ENCODE measurements at regions not wholly inside any gene's neighbourhood (a gene's known extent, or its start where the extent isn't known, plus 50 kb on each side); places are given as distances from the start of the nearest gene placed in this dataset.

GRCh38 chr7:35565927-35566326 lies 129.0 kb downstream of the HERPUD2 start:
- Histone ChIP-seq H3K27ac (replicated peaks; ENCODE audit: low read length) (no peak overlapping the region), H3K18ac (ENCODE audit: low read length) (no peak overlapping the region), H3K27me3 (ENCODE audit: control insufficient read depth in 3 of 3, insufficient read depth in 3 of 3, low read depth in 1 of 3, low read length in 3 of 3) (no peaks in the 10 kb centered on the region), H2BK15ac (ENCODE audit: low read length) (no peak overlapping the region), H2BK120ac (ENCODE audit: low read depth, low read length) (no peak overlapping the region), H2BK12ac (ENCODE audit: low read length) (no peak overlapping the region), H3K36me3 (replicated peaks in 1 of 2; ENCODE audit: control insufficient read depth in 2 of 2, insufficient read depth in 2 of 2, low read length in 2 of 2) (no peaks in the 10 kb centered on the region), H3K14ac (ENCODE audit: low read length) (no peak overlapping the region), H2BK5ac (ENCODE audit: low read length) (no peak overlapping the region), H2AK5ac (ENCODE audit: low read depth, low read length) (no peak overlapping the region), H3K4me1 (ENCODE audit: control insufficient read depth in 2 of 2, insufficient read depth in 1 of 2, low read depth in 1 of 2, low read length in 2 of 2) (no peaks in the 10 kb centered on the region), H4K8ac (ENCODE audit: low read depth, low read length) (no peak overlapping the region), H4K91ac (ENCODE audit: low read depth, low read length, poor library complexity) (no peak overlapping the region), H3K9me3 (replicated peaks in 1 of 2; ENCODE audit: control insufficient read depth in 2 of 2, insufficient read depth in 1 of 2, low read depth in 1 of 2, low read length in 2 of 2) (no peaks in the 10 kb centered on the region), H2AFZ (ENCODE audit: low read length) (no peak overlapping the region), H3K23ac (ENCODE audit: low read depth, low read length, poor library complexity) (no peak overlapping the region), H3K79me1 (ENCODE audit: low read depth, low read length) (no peaks in the 10 kb centered on the region), H3K4me3 (ENCODE audit: low read length in 2 of 2) (no peak overlapping the region), H3K9ac (ENCODE audit: low read depth, low read length, poor library complexity) (no peak overlapping the region), H3K4ac (ENCODE audit: low read length) (no peak overlapping the region), H3K4me2 (ENCODE audit: insufficient read depth, low read length, poor library complexity, severe bottlenecking) (no peak overlapping the region)
- no peak for DNase-seq (ENCODE audit: low spot score)
- WGBS, 2 donors (ENCODE audit: extremely low coverage in 2 of 2, insufficient read length in 2 of 2, insufficient replicate concordance in 1 of 2): no CpG with 5 or more reads among the region's 3 CpGs

- no CpG with 5 or more reads among the region's 4 CpGs for WGBS, 2 donors (ENCODE audit: extremely low coverage in 2 of 2, insufficient read length in 2 of 2, insufficient replicate concordance in 1 of 2)
Observed at GRCh38 chr7:35558841-35559240, 136.1 kb downstream of the HERPUD2 start.

GRCh38 chr7:35556515-35557471 lies 138.1 kb downstream of the HERPUD2 start:
- no peak overlapping the region for H2BK5ac ChIP-seq (ENCODE audit: low read length)
- no peak overlapping the region for H3K9ac ChIP-seq (ENCODE audit: low read depth, low read length, poor library complexity)
- H3K79me1 ChIP-seq (ENCODE audit: low read depth, low read length): no peaks in the 10 kb centered on the region
- H3K36me3 ChIP-seq (replicated peaks in 1 of 2; ENCODE audit: control insufficient read depth in 2 of 2, insufficient read depth in 2 of 2, low read length in 2 of 2): no peaks in the 10 kb centered on the region
- no peak overlapping the region for H3K27ac ChIP-seq (replicated peaks; ENCODE audit: low read length)
- H2BK120ac ChIP-seq (ENCODE audit: low read depth, low read length): no peak overlapping the region
- H3K14ac ChIP-seq (ENCODE audit: low read length): no peak overlapping the region
- H3K4ac ChIP-seq (ENCODE audit: low read length): no peak overlapping the region
- no peak overlapping the region for H4K8ac ChIP-seq (ENCODE audit: low read depth, low read length)
- H3K4me1 ChIP-seq (ENCODE audit: control insufficient read depth in 2 of 2, insufficient read depth in 1 of 2, low read depth in 1 of 2, low read length in 2 of 2): no peaks in the 10 kb centered on the region
- no peak overlapping the region for H3K4me2 ChIP-seq (ENCODE audit: insufficient read depth, low read length, poor library complexity, severe bottlenecking)
- no peak overlapping the region for H3K4me3 ChIP-seq (ENCODE audit: low read length in 2 of 2)
- H2BK12ac ChIP-seq (ENCODE audit: low read length): no peak overlapping the region
- no peak overlapping the region for H2AK5ac ChIP-seq (ENCODE audit: low read depth, low read length)
- DNase-seq (ENCODE audit: low spot score): no peak
- H2AFZ ChIP-seq (ENCODE audit: low read length): peak overlapping the region; percentile 86
- no CpG with 5 or more reads among the region's 8 CpGs for WGBS, 2 donors (ENCODE audit: extremely low coverage in 2 of 2, insufficient read length in 2 of 2, insufficient replicate concordance in 1 of 2)
- H2BK15ac ChIP-seq (ENCODE audit: low read length): no peak overlapping the region
- no peaks in the 10 kb centered on the region for H3K9me3 ChIP-seq (replicated peaks in 1 of 2; ENCODE audit: control insufficient read depth in 2 of 2, insufficient read depth in 1 of 2, low read depth in 1 of 2, low read length in 2 of 2)
- H3K18ac ChIP-seq (ENCODE audit: low read length): no peak overlapping the region
- H4K91ac ChIP-seq (ENCODE audit: low read depth, low read length, poor library complexity): no peak overlapping the region
- H3K23ac ChIP-seq (ENCODE audit: low read depth, low read length, poor library complexity): no peak overlapping the region
- peaks cover 0 to 5% (median 0%) of the 10 kb centered on the region in 3 experiments for H3K27me3 ChIP-seq (ENCODE audit: control insufficient read depth in 3 of 3, insufficient read depth in 3 of 3, low read depth in 1 of 3, low read length in 3 of 3)

More at GRCh38 chr7:35558841-35559240, 136.1 kb downstream of the HERPUD2 start:
- no peak overlapping the region for H2BK12ac ChIP-seq (ENCODE audit: low read length)
- H3K4me3 ChIP-seq (ENCODE audit: low read length in 2 of 2): no peak overlapping the region
- no peak overlapping the region for H2AFZ ChIP-seq (ENCODE audit: low read length)
- no peak overlapping the region for H3K27ac ChIP-seq (replicated peaks; ENCODE audit: low read length)
- H3K9ac ChIP-seq (ENCODE audit: low read depth, low read length, poor library complexity): no peak overlapping the region
- H3K4ac ChIP-seq (ENCODE audit: low read length): no peak overlapping the region
- H3K4me1 ChIP-seq (ENCODE audit: control insufficient read depth in 2 of 2, insufficient read depth in 1 of 2, low read depth in 1 of 2, low read length in 2 of 2): no peaks in the 10 kb centered on the region
- no peak overlapping the region for H2AK5ac ChIP-seq (ENCODE audit: low read depth, low read length)
- H3K79me1 ChIP-seq (ENCODE audit: low read depth, low read length): no peaks in the 10 kb centered on the region
- no peak overlapping the region for H2BK15ac ChIP-seq (ENCODE audit: low read length)
- peak overlapping the region; percentile 3 for H3K18ac ChIP-seq (ENCODE audit: low read length)
- no peak overlapping the region for H3K14ac ChIP-seq (ENCODE audit: low read length)
- no peak overlapping the region for H4K8ac ChIP-seq (ENCODE audit: low read depth, low read length)
- H3K36me3 ChIP-seq (replicated peaks in 1 of 2; ENCODE audit: control insufficient read depth in 2 of 2, insufficient read depth in 2 of 2, low read length in 2 of 2): no peaks in the 10 kb centered on the region
- H3K9me3 ChIP-seq (replicated peaks in 1 of 2; ENCODE audit: control insufficient read depth in 2 of 2, insufficient read depth in 1 of 2, low read depth in 1 of 2, low read length in 2 of 2): no peaks in the 10 kb centered on the region
- H2BK5ac ChIP-seq (ENCODE audit: low read length): peak overlapping the region; percentile 29
- H3K23ac ChIP-seq (ENCODE audit: low read depth, low read length, poor library complexity): no peak overlapping the region
- no peak for DNase-seq (ENCODE audit: low spot score)
- H3K4me2 ChIP-seq (ENCODE audit: insufficient read depth, low read length, poor library complexity, severe bottlenecking): no peak overlapping the region
- H2BK120ac ChIP-seq (ENCODE audit: low read depth, low read length): no peak overlapping the region
- H3K27me3 ChIP-seq (ENCODE audit: control insufficient read depth in 3 of 3, insufficient read depth in 3 of 3, low read depth in 1 of 3, low read length in 3 of 3): no peaks in the 10 kb centered on the region
- H4K91ac ChIP-seq (ENCODE audit: low read depth, low read length, poor library complexity): no peak overlapping the region

- H2AK5ac ChIP-seq (ENCODE audit: low read depth, low read length): no peak overlapping the region
- H3K27me3 ChIP-seq (ENCODE audit: control insufficient read depth in 3 of 3, insufficient read depth in 3 of 3, low read depth in 1 of 3, low read length in 3 of 3): peaks cover 0 to 5% (median 0%) of the 10 kb centered on the region in 3 experiments
- no peak overlapping the region for H3K27ac ChIP-seq (replicated peaks; ENCODE audit: low read length)
- H3K23ac ChIP-seq (ENCODE audit: low read depth, low read length, poor library complexity): no peak overlapping the region
- H2BK120ac ChIP-seq (ENCODE audit: low read depth, low read length): no peak overlapping the region
- H3K9ac ChIP-seq (ENCODE audit: low read depth, low read length, poor library complexity): no peak overlapping the region
- no peak overlapping the region for H3K18ac ChIP-seq (ENCODE audit: low read length)
- H4K91ac ChIP-seq (ENCODE audit: low read depth, low read length, poor library complexity): no peak overlapping the region
- no peak overlapping the region for H3K4me2 ChIP-seq (ENCODE audit: insufficient read depth, low read length, poor library complexity, severe bottlenecking)
- H3K79me1 ChIP-seq (ENCODE audit: low read depth, low read length): no peaks in the 10 kb centered on the region
- H2AFZ ChIP-seq (ENCODE audit: low read length): no peak overlapping the region
- H3K14ac ChIP-seq (ENCODE audit: low read length): no peak overlapping the region
- no peak for DNase-seq (ENCODE audit: low spot score)
- H3K9me3 ChIP-seq (replicated peaks in 1 of 2; ENCODE audit: control insufficient read depth in 2 of 2, insufficient read depth in 1 of 2, low read depth in 1 of 2, low read length in 2 of 2): no peaks in the 10 kb centered on the region
- WGBS, 2 donors (ENCODE audit: extremely low coverage in 2 of 2, insufficient read length in 2 of 2, insufficient replicate concordance in 1 of 2): no CpG with 5 or more reads among the region's 4 CpGs
- H2BK15ac ChIP-seq (ENCODE audit: low read length): no peak overlapping the region
- H4K8ac ChIP-seq (ENCODE audit: low read depth, low read length): no peak overlapping the region
- H3K4ac ChIP-seq (ENCODE audit: low read length): no peak overlapping the region
- no peak overlapping the region for H2BK12ac ChIP-seq (ENCODE audit: low read length)
- H3K36me3 ChIP-seq (replicated peaks in 1 of 2; ENCODE audit: control insufficient read depth in 2 of 2, insufficient read depth in 2 of 2, low read length in 2 of 2): no peaks in the 10 kb centered on the region
- H3K4me3 ChIP-seq (ENCODE audit: low read length in 2 of 2): no peak overlapping the region
- no peak overlapping the region for H2BK5ac ChIP-seq (ENCODE audit: low read length)
- no peaks in the 10 kb centered on the region for H3K4me1 ChIP-seq (ENCODE audit: control insufficient read depth in 2 of 2, insufficient read depth in 1 of 2, low read depth in 1 of 2, low read length in 2 of 2)
Observed at GRCh38 chr7:35555934-35556333, 139.0 kb downstream of the HERPUD2 start.

Measured in neuronal stem cell (in vitro differentiated cells).